Omental fat pad (tissue), 3 donors: ENCODE measurements at regions not wholly inside any gene's neighbourhood (a gene's known extent, or its start where the extent isn't known, plus 50 kb on each side); places are given as distances from the start of the nearest gene placed in this dataset.

Experiments
- ATAC-seq: fragments of 150-250 bp; one replicate; pipeline ENCODE4 v1.9.1; 2016; ENCODE audit warnings: mild to moderate bottlenecking, moderate library complexity; ENCODE audit not compliant: low FRiP score
- DNase-seq: peaks from one replicate; pipeline ENCODE4 v3.0.0-alpha.2; 2019; ENCODE audit warnings: low spot score
- TF ChIP-seq, protein P1 (sequence below), 3 donors: fragments of 450-650 bp; IDR thresholded peaks; one replicate each; pipeline ENCODE4 v1.5.1; 2016 to 2017; ENCODE audit warnings: antibody characterized with exemption in 3 of 3, mild to moderate bottlenecking in 3 of 3, moderate library complexity in 2 of 3

DNA sequence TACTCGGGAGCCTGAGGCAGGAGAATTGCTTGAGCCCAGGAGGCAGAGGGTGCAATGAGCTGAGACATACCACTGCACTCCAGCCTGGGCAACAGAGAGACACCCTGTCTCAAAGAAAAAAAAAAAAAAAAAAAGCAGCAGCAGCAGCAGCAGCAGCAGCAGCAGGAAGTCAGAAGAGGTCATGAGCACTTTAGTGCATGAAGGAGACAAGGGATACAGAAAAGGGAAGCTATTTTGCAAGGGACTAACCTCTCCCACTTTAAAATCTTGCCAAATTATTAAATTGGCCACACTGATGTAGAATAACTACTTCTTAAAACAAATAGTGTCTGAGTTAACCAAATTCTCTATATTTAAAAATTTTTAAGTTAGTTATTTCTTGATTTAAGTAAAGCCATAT is 113.4 kb upstream of the PDE1A start:
- TF ChIP-seq, protein P1, sequence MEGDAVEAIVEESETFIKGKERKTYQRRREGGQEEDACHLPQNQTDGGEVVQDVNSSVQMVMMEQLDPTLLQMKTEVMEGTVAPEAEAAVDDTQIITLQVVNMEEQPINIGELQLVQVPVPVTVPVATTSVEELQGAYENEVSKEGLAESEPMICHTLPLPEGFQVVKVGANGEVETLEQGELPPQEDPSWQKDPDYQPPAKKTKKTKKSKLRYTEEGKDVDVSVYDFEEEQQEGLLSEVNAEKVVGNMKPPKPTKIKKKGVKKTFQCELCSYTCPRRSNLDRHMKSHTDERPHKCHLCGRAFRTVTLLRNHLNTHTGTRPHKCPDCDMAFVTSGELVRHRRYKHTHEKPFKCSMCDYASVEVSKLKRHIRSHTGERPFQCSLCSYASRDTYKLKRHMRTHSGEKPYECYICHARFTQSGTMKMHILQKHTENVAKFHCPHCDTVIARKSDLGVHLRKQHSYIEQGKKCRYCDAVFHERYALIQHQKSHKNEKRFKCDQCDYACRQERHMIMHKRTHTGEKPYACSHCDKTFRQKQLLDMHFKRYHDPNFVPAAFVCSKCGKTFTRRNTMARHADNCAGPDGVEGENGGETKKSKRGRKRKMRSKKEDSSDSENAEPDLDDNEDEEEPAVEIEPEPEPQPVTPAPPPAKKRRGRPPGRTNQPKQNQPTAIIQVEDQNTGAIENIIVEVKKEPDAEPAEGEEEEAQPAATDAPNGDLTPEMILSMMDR (IDR thresholded peaks at IDR 0.05) = no peak
- ATAC-seq = no peak

GRCh38 chr2:182541268-182541667 is 114.4 kb upstream of the PDE1A start:
- no peak for DNase-seq
- ATAC-seq = no peak
- TF ChIP-seq, protein P1 (IDR thresholded peaks at IDR 0.05) = no peak

More for the DNA sequence above, 113.4 kb upstream of the PDE1A start:
- no peak for DNase-seq

- DNase-seq (no peak), ATAC-seq (peak; percentile 87)
- TF ChIP-seq, protein P1 (IDR thresholded peaks at IDR 0.05) = no peak
These were observed 115.8 kb upstream of the PDE1A start for GRCh38 chr2:182542501-182543258.

DNA sequence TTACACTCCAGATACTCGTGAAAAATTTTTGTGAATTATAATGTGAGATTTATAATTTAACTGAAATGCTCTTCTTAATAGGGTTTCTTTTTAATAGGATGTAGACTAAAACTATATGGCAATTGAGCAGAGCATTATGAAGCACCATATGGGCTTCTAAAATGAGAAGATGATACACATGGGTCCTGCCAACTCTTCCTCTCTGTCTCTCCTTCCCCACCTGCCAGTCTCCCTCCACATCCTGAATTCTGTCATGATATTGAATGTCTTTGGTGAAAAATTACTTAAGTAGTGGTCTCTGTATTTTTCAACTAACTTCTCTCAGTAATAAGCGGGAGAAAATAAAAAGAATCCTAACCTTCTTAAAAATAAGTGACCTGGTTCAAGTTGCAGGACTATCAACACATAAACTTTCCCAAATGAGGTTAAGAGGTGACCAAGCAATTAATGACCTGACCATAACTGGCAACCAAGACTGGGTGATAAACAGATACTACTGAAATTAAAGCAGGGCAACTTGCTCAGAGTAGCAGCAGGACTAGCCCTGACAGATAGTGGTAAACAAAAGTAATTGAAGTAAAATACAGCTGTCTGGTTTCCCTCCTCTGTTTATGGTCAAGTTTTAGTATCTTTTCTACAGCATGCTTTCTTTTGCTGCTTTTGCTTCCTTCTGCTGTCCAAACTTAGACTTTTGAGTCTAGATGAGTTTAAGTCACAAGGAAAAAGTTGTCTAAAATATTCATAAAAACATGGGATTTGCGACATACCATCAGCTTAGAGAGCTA is 117.1 kb upstream of the PDE1A start:
- DNase-seq = no peak
- TF ChIP-seq, protein P1 (IDR thresholded peaks at IDR 0.05) = no peak
- ATAC-seq = no peak

- no peak for DNase-seq
- TF ChIP-seq, protein P1 (IDR thresholded peaks at IDR 0.05) = no peak
- ATAC-seq = no peak
These were observed 118.8 kb upstream of the PDE1A start for GRCh38 chr2:182545420-182546167.

- no peak for DNase-seq
- no peak for ATAC-seq
- TF ChIP-seq, protein P1 (IDR thresholded peaks at IDR 0.05) = no peak
These were observed 121.5 kb upstream of the PDE1A start for GRCh38 chr2:182548031-182548950.
